GM10266 (cell line): ENCODE measurements at regions not wholly inside any gene's neighbourhood (a gene's known extent, or its start where the extent isn't known, plus 50 kb on each side); places are given as distances from the start of the nearest gene placed in this dataset.

Source experiments
- DNase-seq: peaks from one replicate; pipeline ENCODE4 v3.0.0; 2012; ENCODE audit errors: extremely low spot score
- TF ChIP-seq, protein P1 (sequence below): IDR thresholded peaks from 2 replicates; pipeline ENCODE4 v1.5.1; 2012; ENCODE audit warnings: mild to moderate bottlenecking, low read depth; ENCODE audit not compliant: control insufficient read depth, insufficient read depth; ENCODE audit errors: missing control alignments

DNA sequence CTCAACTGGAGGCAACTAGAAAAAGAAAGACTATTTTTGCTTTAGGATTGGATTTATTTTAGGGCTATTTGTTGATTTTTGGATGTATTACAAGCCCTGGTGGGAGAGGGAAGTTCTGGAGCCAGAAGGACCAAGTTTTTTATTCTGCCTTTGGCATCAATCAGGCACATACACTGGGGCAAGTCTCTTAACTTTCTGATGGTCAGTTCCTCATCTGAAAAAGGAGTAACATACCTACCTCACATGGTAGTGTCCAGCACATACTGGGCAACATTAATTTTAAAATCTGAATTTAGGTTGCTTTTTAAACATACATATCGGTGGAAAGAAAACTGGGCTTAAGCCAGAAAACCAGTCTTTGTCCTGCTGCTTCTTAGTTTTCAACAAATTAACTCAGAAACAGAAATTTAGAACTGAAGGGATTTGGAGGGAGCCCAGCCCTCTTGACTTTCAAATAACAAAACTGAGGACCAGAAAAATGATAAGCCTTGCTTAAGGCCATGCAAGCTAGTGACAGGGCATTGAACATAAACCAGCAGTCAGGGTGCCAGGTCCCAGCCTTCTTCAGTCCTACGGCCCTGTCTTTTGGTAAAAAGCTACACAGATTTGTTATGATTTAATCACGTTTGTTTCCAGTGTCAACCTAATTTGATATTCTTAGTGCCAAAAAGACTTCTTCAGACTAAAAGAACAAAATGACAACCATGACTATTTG, 90.2 kb upstream of the SLC38A2 start:
- TF ChIP-seq, protein P1, sequence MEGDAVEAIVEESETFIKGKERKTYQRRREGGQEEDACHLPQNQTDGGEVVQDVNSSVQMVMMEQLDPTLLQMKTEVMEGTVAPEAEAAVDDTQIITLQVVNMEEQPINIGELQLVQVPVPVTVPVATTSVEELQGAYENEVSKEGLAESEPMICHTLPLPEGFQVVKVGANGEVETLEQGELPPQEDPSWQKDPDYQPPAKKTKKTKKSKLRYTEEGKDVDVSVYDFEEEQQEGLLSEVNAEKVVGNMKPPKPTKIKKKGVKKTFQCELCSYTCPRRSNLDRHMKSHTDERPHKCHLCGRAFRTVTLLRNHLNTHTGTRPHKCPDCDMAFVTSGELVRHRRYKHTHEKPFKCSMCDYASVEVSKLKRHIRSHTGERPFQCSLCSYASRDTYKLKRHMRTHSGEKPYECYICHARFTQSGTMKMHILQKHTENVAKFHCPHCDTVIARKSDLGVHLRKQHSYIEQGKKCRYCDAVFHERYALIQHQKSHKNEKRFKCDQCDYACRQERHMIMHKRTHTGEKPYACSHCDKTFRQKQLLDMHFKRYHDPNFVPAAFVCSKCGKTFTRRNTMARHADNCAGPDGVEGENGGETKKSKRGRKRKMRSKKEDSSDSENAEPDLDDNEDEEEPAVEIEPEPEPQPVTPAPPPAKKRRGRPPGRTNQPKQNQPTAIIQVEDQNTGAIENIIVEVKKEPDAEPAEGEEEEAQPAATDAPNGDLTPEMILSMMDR: no peak
- no peak for DNase-seq

DNA sequence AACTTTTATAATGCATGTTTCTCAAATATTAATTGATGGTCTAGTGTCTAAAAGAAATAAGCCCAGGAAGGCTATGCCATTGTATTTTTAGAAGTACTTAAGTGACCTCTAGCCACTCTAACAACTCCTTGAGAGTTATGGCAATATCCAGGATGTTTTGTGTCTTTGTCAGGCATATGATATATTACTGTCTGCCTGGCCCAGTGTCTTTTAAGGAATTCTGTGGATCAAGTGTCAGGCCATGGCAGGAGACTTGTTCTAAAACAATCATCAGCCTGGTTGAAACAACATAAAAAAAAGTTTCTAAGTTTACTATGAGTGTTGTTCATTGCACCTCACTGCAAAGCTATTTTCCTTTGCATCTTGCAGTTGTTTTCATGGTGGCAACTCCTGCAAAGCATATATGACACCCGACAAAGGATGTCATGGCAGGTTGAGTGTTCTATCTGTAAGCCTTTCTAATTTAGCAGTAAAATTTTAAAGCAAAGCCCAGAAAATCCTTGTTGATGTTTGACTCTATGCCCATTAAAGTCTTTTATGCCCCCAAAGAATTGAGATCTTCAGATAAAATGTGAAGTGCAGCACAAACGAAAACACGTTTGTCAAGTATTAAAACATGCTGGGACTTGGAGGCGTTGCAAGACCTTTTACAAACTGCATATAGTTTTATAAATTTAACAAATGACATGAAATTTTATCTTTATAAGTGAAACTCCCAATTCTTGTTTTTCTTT, 89.5 kb upstream of the SLC38A2 start:
- no peak for DNase-seq
- TF ChIP-seq, protein P1: no peak

DNA sequence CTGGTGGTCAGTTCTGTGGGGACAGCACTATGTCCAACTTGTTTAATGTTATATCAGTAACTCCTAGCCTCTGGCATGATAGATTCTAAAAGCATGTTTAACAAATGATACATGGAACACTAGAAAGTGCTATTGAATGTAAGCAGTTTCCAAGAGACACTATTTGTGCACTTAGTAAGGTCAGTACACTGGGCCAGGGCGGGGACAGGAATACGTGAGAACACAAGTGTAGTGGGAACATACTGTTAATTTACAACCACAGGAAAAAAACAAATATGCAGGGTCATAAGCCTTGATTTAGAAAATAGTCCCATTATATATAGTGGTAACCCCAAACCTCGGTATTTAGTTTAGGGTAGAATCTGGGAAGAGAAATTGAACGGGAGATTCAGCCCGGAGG, 88.9 kb upstream of the SLC38A2 start:
- TF ChIP-seq, protein P1: no peak
- no peak for DNase-seq

DNA sequence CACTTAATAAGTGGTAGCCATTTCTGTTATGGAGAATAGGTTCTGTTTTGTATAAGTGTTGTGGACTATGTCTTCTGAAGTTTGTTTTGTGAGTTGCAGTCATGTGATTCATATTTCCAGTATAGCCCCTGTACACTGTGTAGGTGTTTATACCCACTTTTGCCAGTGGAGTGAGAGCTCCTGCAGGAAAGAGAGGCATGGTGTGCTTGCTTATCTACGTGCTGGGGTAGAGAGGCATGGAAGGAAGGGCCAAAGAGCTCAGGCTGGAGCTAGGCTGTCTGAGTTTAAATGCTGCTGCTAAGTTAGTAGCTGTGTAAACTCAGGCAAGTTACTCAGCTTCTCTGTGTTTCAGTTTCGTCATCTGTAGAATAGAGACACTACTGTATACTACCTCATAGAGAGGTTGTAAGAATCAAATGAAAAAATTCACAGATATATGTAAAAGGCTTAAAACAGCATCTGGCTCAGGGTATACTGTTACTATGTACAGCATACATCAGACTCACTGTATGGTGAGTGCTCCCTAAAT, 88.2 kb upstream of the SLC38A2 start:
- TF ChIP-seq, protein P1: no peak
- no peak for DNase-seq

DNA sequence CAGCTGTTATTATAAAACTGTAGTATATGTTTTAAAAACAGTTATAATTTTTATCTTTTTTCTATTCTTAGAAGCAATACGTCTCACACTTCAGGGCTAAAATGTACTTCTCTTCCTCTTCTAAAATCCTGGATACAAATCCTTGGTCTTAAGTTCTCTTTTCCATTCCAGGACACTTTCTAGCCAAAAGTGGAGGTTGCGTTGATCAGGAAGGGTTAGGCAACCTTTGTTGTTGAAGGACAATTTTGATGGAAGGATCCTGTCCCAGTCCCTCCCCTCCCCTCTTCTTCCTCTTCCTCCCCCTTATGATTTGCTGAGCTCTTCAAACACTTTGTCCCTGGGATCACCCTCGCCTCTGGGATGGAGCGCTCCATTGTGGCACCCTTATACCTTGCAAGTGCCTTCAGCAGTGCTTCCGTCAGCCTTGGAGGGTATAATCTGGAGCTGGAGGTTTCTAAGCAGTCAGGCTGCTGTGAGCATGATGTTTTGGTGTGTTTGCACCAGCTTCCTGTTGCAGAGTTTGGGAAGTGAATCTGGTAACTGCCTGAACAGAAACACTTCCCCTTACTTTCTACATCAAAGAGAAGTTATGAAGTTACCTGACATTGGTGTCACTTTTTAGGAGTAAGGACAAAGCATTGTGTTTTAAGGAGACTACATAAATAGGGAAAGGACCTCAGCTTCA, 87.4 kb upstream of the SLC38A2 start:
- DNase-seq: no peak
- TF ChIP-seq, protein P1: no peak

DNA sequence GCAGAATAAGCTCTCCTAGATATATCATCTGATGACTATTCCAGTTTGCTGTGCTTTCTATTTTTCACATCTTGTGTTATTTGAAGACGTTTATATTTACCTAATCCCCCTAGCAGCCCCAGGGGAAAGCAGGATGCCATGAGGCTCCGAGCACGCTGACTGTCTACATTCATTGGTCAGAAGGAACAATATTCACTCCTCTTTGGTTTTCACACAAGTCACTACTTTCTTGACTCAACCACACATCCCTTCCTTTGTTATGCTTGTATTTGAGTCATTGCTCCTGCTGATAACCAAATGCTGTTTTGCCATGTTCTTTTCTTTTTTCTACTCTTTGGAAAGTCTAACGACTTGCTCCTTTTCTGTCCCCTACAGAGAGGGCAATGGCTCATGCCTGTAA, 86.5 kb upstream of the SLC38A2 start:
- no peak for DNase-seq
- TF ChIP-seq, protein P1: no peak
